Spleen (tissue), 11 donors: ENCODE measurements at regions not wholly inside any gene's neighbourhood (a gene's known extent, or its start where the extent isn't known, plus 50 kb on each side); places are given as distances from the start of the nearest gene placed in this dataset.
A peak's percentile ranks its signal among the peaks of the same experiment; 100 is the strongest.

ENCODE experiments used
- DNase-seq: peaks from one replicate; pipeline ENCODE4 v3.0.0-alpha.2; 2020
- H3K27ac ChIP-seq, 8 donors: fragments of 200-600 bp; sonication (generic) in 7 of 8; 1 replicate in 4 of 8; 2 replicates in 4 of 8; pipeline versions ENCODE4 v1.5.0 to v1.8.0; 2016 to 2021; ENCODE audit warnings: inconsistent platforms in 4 of 8, mild to moderate bottlenecking in 4 of 8, moderate library complexity in 1 of 8
- H3K27me3 ChIP-seq, 7 donors: fragments of 200-600 bp; sonication (generic) in 6 of 7; replicated peaks in 1 of 7; 1 replicate in 4 of 7; 2 replicates in 3 of 7; pipeline versions ENCODE4 v1.5.0 to v1.8.0; 2016 to 2021; ENCODE audit warnings: inconsistent platforms in 3 of 7, mild to moderate bottlenecking in 1 of 7
- H3K36me3 ChIP-seq, 6 donors: fragments of 200-600 bp; sonication (generic) in 5 of 6; 1 replicate in 4 of 6; 2 replicates in 2 of 6; pipeline versions ENCODE4 v1.5.0 to v1.8.0; 2016 to 2021; ENCODE audit warnings: inconsistent platforms in 2 of 6
- H3K4me1 ChIP-seq, 6 donors: fragments of 200-600 bp; sonication (generic) in 5 of 6; 1 replicate in 3 of 6; 2 replicates in 3 of 6; pipeline versions ENCODE4 v1.5.0 to v1.8.0; 2016 to 2021; ENCODE audit warnings: inconsistent platforms in 3 of 6
- H3K4me3 ChIP-seq, 8 donors: fragments of 200-600 bp; sonication (generic) in 7 of 8; 1 replicate in 4 of 8; 2 replicates in 4 of 8; pipeline versions ENCODE4 v1.5.0 to v1.8.0; 2016 to 2021; ENCODE audit warnings: inconsistent platforms in 4 of 8, mild to moderate bottlenecking in 4 of 8, moderate library complexity in 2 of 8
- H3K9me3 ChIP-seq, 8 donors: fragments of 200-600 bp; sonication (generic) in 7 of 8; 1 replicate in 4 of 8; 2 replicates in 4 of 8; pipeline versions ENCODE4 v1.5.0 to v1.8.0; 2016 to 2021; ENCODE audit warnings: inconsistent platforms in 4 of 8
- CTCF ChIP-seq, 11 experiments: fragments of 200-600 bp in 7 of 11; fragments of 450-650 bp in 4 of 11; sonication (generic) in 4 of 11; IDR thresholded peaks in 8 of 11; conservative IDR thresholded peaks in 3 of 11; 1 replicate in 7 of 11; 2 replicates in 4 of 11; pipeline versions ENCODE4 v1.4.0 to v1.8.0; 2016 to 2021; ENCODE audit warnings: antibody characterized with exemption in 11 of 11, inconsistent platforms in 4 of 11, mild to moderate bottlenecking in 1 of 11
- POLR2A ChIP-seq, 3 donors: fragments of 450-650 bp; IDR thresholded peaks; one replicate each; pipeline ENCODE4 v1.5.1; 2017; ENCODE audit warnings: antibody characterized with exemption in 3 of 3, mild to moderate bottlenecking in 1 of 3
- POLR2AphosphoS5 ChIP-seq, 3 donors: sonication (generic); formaldehyde crosslinking; IDR thresholded peaks; one replicate each; pipeline ENCODE4 v1.5.1; 2017; ENCODE audit warnings: antibody characterized with exemption in 3 of 3
- WGBS, 5 donors: extraction: QIAGEN DNeasy Blood & Tissue Kit in 3 of 5; methylation state at CpG; one replicate each; pipeline versions ENCODE4 v1.1.5 to v1.1.7; 2013 to 2018; 5-methylcytosine and 5-hydroxymethylcytosine counted together
- intact Hi-C: fragments of 100-400 bp; cut with DNase I; formaldehyde crosslinking; loops from one replicate; pipeline ENCODE4 v1.15.0; 2023; ENCODE audit warnings: low total_unique reads
- donor health status: healthy with polysubstance abuse.
- donor health status: DM: no; HTN: no; CAD: no; lungs with moderate emphysema.
- donor health status: DM: no; HTN: no; CAD: no.
- donor health status: Bipolar disorder and iron deficiency.
- donor health status: healthy.
- donor health status: DM: no; HTN: no; CAD: no.
- donor health status: DM: yes; HTN: yes; CAD: no.

- Histone ChIP-seq H3K4me1 (no peaks in the 10 kb centered on the region), H3K27me3 (peaks cover 0 to 16% (median 0%) of the 10 kb centered on the region in 7 donors), H3K36me3 (no peaks in the 10 kb centered on the region), H3K27ac (no peak overlapping the region), H3K4me3 (no peak overlapping the region), H3K9me3 (no peaks in the 10 kb centered on the region)
- intact Hi-C loops = no loop called here
- DNase-seq = no peak
- 2 to 10% (median 8%) methylated on average over 2 of the region's 2 CpGs for WGBS, 5 donors
- TF ChIP-seq POLR2A (IDR thresholded peaks at IDR 0.05) (no peak), POLR2AphosphoS5 (IDR thresholded peaks at IDR 0.05) (no peak), CTCF (IDR thresholded peaks at IDR 0.05 in 8 of 11, conservative IDR thresholded peaks at IDR 0.05 in 3 of 11) (peak in 8 of 11 experiments; percentile 14 to 64 (median 42))
These were observed 235.3 kb downstream of the GPAT3 start for GRCh38 chr4:83771113-83771705.

GRCh38 chr4:83768146-83768545 is 232.2 kb downstream of the GPAT3 start:
- Histone ChIP-seq H3K27me3 (peaks cover 0 to 11% (median 0%) of the 10 kb centered on the region in 7 donors), H3K9me3 (no peaks in the 10 kb centered on the region), H3K36me3 (no peaks in the 10 kb centered on the region), H3K27ac (no peak overlapping the region), H3K4me3 (no peak overlapping the region), H3K4me1 (no peaks in the 10 kb centered on the region)
- TF ChIP-seq POLR2A (IDR thresholded peaks at IDR 0.05) (no peak), POLR2AphosphoS5 (IDR thresholded peaks at IDR 0.05) (no peak), CTCF (IDR thresholded peaks at IDR 0.05 in 8 of 11, conservative IDR thresholded peaks at IDR 0.05 in 3 of 11) (no peak)
- 82 to 93% (median 91%) methylated on average over 5 of the region's 5 CpGs for WGBS, 5 donors
- intact Hi-C loops = no loop called here
- DNase-seq = no peak

GRCh38 chr4:83767067-83767466 is 231.2 kb downstream of the GPAT3 start:
- Histone ChIP-seq H3K4me3 (no peak overlapping the region), H3K4me1 (no peaks in the 10 kb centered on the region), H3K36me3 (no peaks in the 10 kb centered on the region), H3K9me3 (no peaks in the 10 kb centered on the region), H3K27me3 (peaks cover 0 to 11% (median 0%) of the 10 kb centered on the region in 7 donors), H3K27ac (no peak overlapping the region)
- no peak for DNase-seq
- TF ChIP-seq POLR2A (IDR thresholded peaks at IDR 0.05) (no peak), CTCF (IDR thresholded peaks at IDR 0.05 in 8 of 11, conservative IDR thresholded peaks at IDR 0.05 in 3 of 11) (no peak), POLR2AphosphoS5 (IDR thresholded peaks at IDR 0.05) (no peak)
- 88 to 93% (median 90%) methylated on average over 2 of the region's 2 CpGs for WGBS, 5 donors
- intact Hi-C loops = no loop called here

DNA sequence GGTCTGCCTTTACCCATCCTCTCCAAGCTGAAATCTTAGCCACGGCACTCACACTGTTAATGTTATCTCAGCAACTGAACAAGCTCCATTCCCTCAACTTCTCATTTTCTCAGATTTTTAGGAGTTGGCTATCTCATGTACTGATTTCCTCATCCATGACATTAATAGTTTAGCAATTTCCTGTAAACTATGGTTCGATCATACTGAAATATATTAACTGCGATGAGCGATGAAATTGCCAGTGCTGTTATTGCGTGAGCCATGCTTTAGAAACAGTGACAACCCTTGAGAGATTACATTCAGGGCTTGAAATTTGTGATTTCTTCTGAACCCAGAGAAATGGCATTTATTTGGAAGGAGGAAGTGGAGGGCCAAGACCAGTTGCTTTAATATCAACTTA is 223.7 kb downstream of the GPAT3 start:
- H3K27me3 ChIP-seq = peaks cover 0 to 9% (median 0%) of the 10 kb centered on the region in 7 donors
- 67 to 93% (median 84%) methylated on average over 5 of the region's 5 CpGs for WGBS, 5 donors
- intact Hi-C loops = no loop called here
- no peaks in the 10 kb centered on the region for H3K4me1 ChIP-seq
- no peaks in the 10 kb centered on the region for H3K36me3 ChIP-seq
- H3K4me3 ChIP-seq = no peak overlapping the region
- H3K27ac ChIP-seq = no peak overlapping the region
- no peak for TF ChIP-seq CTCF (IDR thresholded peaks at IDR 0.05 in 8 of 11, conservative IDR thresholded peaks at IDR 0.05 in 3 of 11)
- no peak for TF ChIP-seq POLR2AphosphoS5 (IDR thresholded peaks at IDR 0.05)
- no peak for TF ChIP-seq POLR2A (IDR thresholded peaks at IDR 0.05)
- no peak for DNase-seq
- no peaks in the 10 kb centered on the region for H3K9me3 ChIP-seq
